ENCODE measurements at regions not wholly inside any gene's neighbourhood (a gene's known extent, or its start where the extent isn't known, plus 50 kb on each side); places are given as distances from the start of the nearest gene placed in this dataset.

DNA sequence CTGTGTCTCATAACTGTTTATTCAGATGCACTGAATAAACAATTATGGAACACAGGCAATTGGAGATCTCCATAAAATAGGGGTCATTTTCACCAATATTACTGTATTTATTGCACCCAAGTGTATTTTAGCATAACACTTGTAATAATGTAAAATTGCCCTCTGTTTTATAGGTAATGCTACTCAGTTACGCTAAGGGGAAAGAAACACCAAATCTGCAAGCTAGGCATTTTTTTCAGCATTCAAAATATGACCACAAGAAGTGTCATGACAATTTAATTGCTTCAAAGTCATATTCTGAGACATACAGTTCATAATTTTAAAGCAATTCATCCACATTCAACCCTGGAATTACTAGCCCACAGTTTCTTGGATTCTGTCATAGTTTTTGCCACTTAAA is 643.2 kb upstream of the NOX3 start:
- Histone ChIP-seq H3K9me3 (ENCODE audit: severe bottlenecking) (no peaks in the 10 kb centered on the region), H3K27me3 (ENCODE audit: insufficient read depth, low read depth, severe bottlenecking) (no peaks in the 10 kb centered on the region), H3K36me3 (no peaks in the 10 kb centered on the region), H3K27ac (no peak overlapping the region), H3K4me3 (ENCODE audit: low read depth, low read length) (no peak overlapping the region)
- no peak for DNase-seq
- TF ChIP-seq, protein P1, sequence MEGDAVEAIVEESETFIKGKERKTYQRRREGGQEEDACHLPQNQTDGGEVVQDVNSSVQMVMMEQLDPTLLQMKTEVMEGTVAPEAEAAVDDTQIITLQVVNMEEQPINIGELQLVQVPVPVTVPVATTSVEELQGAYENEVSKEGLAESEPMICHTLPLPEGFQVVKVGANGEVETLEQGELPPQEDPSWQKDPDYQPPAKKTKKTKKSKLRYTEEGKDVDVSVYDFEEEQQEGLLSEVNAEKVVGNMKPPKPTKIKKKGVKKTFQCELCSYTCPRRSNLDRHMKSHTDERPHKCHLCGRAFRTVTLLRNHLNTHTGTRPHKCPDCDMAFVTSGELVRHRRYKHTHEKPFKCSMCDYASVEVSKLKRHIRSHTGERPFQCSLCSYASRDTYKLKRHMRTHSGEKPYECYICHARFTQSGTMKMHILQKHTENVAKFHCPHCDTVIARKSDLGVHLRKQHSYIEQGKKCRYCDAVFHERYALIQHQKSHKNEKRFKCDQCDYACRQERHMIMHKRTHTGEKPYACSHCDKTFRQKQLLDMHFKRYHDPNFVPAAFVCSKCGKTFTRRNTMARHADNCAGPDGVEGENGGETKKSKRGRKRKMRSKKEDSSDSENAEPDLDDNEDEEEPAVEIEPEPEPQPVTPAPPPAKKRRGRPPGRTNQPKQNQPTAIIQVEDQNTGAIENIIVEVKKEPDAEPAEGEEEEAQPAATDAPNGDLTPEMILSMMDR (IDR thresholded peaks at IDR 0.05; ENCODE audit: low read depth, low read length): no peak

DNA sequence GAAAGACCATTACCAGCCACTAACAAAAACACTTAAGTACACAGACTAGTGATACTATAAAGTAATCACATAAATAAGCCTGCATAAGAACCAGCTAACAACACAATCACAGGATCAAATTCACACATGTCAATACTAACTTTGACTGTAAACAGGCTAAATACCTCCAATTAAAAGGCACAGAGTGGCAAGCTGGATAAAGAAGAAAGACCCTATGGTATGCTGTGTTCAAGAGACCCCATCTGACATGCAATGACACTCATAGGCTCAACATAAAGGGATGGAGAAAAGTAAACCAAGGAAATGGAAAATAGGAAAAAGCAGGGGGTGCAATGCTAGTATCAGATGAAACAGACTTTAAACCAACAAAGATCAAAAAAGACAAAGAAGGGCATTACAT is 631.8 kb upstream of the NOX3 start:
- H3K9me3 ChIP-seq (ENCODE audit: severe bottlenecking): peaks cover 5% of the 10 kb centered on the region
- no peak overlapping the region for H3K4me3 ChIP-seq (ENCODE audit: low read depth, low read length)
- no peak overlapping the region for H3K27ac ChIP-seq
- TF ChIP-seq, protein P1 (IDR thresholded peaks at IDR 0.05; ENCODE audit: low read depth, low read length): no peak
- H3K36me3 ChIP-seq: no peaks in the 10 kb centered on the region
- no peak for DNase-seq
- no peaks in the 10 kb centered on the region for H3K27me3 ChIP-seq (ENCODE audit: insufficient read depth, low read depth, severe bottlenecking)

DNA sequence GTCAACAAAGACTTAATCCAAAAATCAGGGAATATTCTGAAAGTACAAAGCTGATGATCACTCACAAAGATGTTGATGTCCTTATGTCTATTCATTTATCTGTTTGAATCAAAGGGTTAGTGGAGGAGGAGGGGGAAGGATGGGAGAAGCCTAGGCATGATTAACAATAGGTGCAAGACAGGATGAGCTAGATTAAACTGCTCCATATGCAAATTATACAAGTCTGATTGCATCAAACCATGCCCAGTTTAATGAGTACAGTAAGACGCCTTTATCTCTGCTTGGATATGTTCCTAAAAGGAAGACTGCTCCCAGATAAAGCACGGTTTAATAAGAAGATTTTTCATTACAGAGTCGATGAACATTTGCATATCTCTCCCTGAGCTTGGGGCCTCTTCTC is 626.4 kb upstream of the NOX3 start:
- TF ChIP-seq, protein P1 (IDR thresholded peaks at IDR 0.05; ENCODE audit: low read depth, low read length): no peak
- Histone ChIP-seq H3K36me3 (no peaks in the 10 kb centered on the region), H3K4me3 (ENCODE audit: low read depth, low read length) (no peak overlapping the region), H3K27me3 (ENCODE audit: insufficient read depth, low read depth, severe bottlenecking) (no peaks in the 10 kb centered on the region), H3K9me3 (ENCODE audit: severe bottlenecking) (no peaks in the 10 kb centered on the region), H3K27ac (no peak overlapping the region)
- DNase-seq: no peak

DNA sequence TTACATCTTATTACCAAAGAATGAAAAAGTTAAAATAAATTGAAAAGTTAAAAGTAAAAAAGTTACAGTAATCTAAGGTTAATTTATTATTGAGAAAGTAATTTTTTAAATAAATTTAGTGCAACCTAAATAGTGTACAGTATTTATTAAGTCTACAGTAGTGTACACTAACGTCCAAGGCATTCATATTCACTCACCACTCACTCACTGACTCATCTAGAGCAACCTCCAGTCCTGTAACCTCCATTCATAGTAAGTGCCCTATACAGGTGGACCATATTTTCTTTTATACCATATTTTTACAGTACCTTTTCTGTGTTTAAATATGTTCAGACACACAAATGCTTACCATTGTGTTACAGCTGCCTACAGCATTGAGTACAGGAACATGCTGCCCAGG is 624.7 kb upstream of the NOX3 start:
- Histone ChIP-seq H3K36me3 (no peaks in the 10 kb centered on the region), H3K9me3 (ENCODE audit: severe bottlenecking) (no peaks in the 10 kb centered on the region), H3K27me3 (ENCODE audit: insufficient read depth, low read depth, severe bottlenecking) (no peaks in the 10 kb centered on the region), H3K27ac (no peak overlapping the region), H3K4me3 (ENCODE audit: low read depth, low read length) (no peak overlapping the region)
- no peak for DNase-seq
- TF ChIP-seq, protein P1 (IDR thresholded peaks at IDR 0.05; ENCODE audit: low read depth, low read length): no peak

DNA sequence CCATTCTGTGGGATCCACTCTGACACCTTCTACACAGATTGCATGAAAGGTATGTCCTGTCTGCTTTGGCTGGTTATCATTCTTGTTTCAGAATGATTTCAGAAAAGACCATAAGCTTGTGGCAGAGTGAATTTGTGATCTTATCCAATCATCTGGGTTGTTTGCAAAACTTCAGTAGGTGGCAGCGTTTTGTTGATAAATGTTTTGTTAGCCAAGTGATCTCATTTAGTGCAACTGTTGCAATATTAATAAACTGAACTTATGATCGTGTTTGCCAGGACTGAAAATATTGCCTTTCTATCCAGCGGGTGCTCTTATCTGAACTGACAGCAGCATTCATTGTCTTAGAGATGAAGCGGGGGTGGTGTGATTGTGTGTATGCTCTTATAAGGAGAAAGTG is 613.2 kb upstream of the NOX3 start:
- Histone ChIP-seq H3K4me3 (ENCODE audit: low read depth, low read length) (no peak overlapping the region), H3K27me3 (ENCODE audit: insufficient read depth, low read depth, severe bottlenecking) (no peaks in the 10 kb centered on the region), H3K9me3 (ENCODE audit: severe bottlenecking) (no peaks in the 10 kb centered on the region), H3K27ac (no peak overlapping the region), H3K36me3 (no peaks in the 10 kb centered on the region)
- DNase-seq: no peak
- TF ChIP-seq, protein P1 (IDR thresholded peaks at IDR 0.05; ENCODE audit: low read depth, low read length): no peak

DNA sequence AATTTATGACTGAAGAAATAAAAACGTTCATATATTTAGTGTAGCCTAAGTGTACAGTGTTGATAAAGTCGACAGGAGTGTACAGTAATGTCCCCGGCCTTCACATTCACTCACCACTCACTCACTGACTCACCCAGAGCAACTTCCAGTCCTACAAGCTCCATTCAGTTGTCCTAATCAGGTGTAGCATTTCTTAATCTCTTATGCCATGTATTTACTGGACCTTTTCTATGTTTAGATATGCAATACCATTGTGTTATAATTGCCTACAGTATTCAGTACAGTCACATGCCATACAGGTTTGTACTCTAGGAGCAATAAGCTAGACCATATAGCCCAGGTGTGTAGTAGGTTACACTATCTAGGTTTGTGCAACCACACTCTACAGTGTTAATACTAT is 610.2 kb upstream of the NOX3 start:
- no peak overlapping the region for H3K4me3 ChIP-seq (ENCODE audit: low read depth, low read length)
- DNase-seq: no peak
- TF ChIP-seq, protein P1 (IDR thresholded peaks at IDR 0.05; ENCODE audit: low read depth, low read length): no peak
- no peaks in the 10 kb centered on the region for H3K9me3 ChIP-seq (ENCODE audit: severe bottlenecking)
- no peaks in the 10 kb centered on the region for H3K27me3 ChIP-seq (ENCODE audit: insufficient read depth, low read depth, severe bottlenecking)
- H3K36me3 ChIP-seq: no peaks in the 10 kb centered on the region
- H3K27ac ChIP-seq: no peak overlapping the region

Measured in WERI-Rb-1 (cell line).